ENCODE measurements at regions not wholly inside any gene's neighbourhood (a gene's known extent, or its start where the extent isn't known, plus 50 kb on each side); places are given as distances from the start of the nearest gene placed in this dataset.

GRCh38 chr1:29812408-29813135 is 576.2 kb downstream of the PTPRU start:
- no peaks in the 10 kb centered on the region for H3K9me3 ChIP-seq
- no peaks in the 10 kb centered on the region for H3K36me3 ChIP-seq
- H3K4me3 ChIP-seq, result no peak overlapping the region
- no peak for DNase-seq
- peaks cover 0 to 4% (median 0%) of the 10 kb centered on the region in 7 donors for H3K27me3 ChIP-seq
- intact Hi-C loops (cut with DNase I), result loop anchor here in 1 of 10 donors (10.0 kb wide), 1 partner anchor 892 kb away; no protein-coding TSS in a partner anchor
- no peak for TF ChIP-seq CTCF (IDR thresholded peaks at IDR 0.05)
- peak in 2 of 8 donors; percentile 61 to 65 for ATAC-seq
- peaks cover 0 to 11% (median 2%) of the 10 kb centered on the region in 9 donors for H3K4me1 ChIP-seq
- 43 to 51% methylated on average over 10 of the region's 10 CpGs for WGBS, 2 donors
- no peak overlapping the region for H3K27ac ChIP-seq

GRCh38 chr1:29811727-29812407 is 575.5 kb downstream of the PTPRU start:
- ATAC-seq, result peak in 1 of 8 donors; percentile 30
- peaks cover 0 to 4% (median 0%) of the 10 kb centered on the region in 7 donors for H3K27me3 ChIP-seq
- no peak for DNase-seq

GRCh38 chr1:29811247-29811646 is 574.9 kb downstream of the PTPRU start:
- DNase-seq (no peak), ATAC-seq (peak in 7 of 8 donors; percentile 49 to 79 (median 62))
- Histone ChIP-seq H3K27ac (no peak overlapping the region), H3K9me3 (no peaks in the 10 kb centered on the region), H3K27me3 (peaks cover 0 to 4% (median 0%) of the 10 kb centered on the region in 7 donors), H3K36me3 (no peaks in the 10 kb centered on the region), H3K4me3 (no peak overlapping the region), H3K4me1 (peaks cover 0 to 11% (median 2%) of the 10 kb centered on the region in 9 donors)
- intact Hi-C loops (cut with DNase I), result loop anchor here in 1 of 10 donors (10.0 kb wide), 1 partner anchor 894 kb away; no protein-coding TSS in a partner anchor
- TF ChIP-seq CTCF (IDR thresholded peaks at IDR 0.05), result no peak
- WGBS, 2 donors, result 35 to 49% methylated on average over 7 of the region's 7 CpGs

More at GRCh38 chr1:29811727-29812407, 575.5 kb downstream of the PTPRU start:
- intact Hi-C loops (cut with DNase I), result loop anchor here in 1 of 10 donors (10.0 kb wide), 1 partner anchor 893 kb away; no protein-coding TSS in a partner anchor
- peaks cover 0 to 11% (median 2%) of the 10 kb centered on the region in 9 donors for H3K4me1 ChIP-seq
- H3K9me3 ChIP-seq, result no peaks in the 10 kb centered on the region
- 90 to 92% methylated on average over 10 of the region's 10 CpGs for WGBS, 2 donors
- H3K27ac ChIP-seq, result no peak overlapping the region
- TF ChIP-seq CTCF (IDR thresholded peaks at IDR 0.05), result no peak
- H3K36me3 ChIP-seq, result no peaks in the 10 kb centered on the region
- H3K4me3 ChIP-seq, result no peak overlapping the region

Data from heart right ventricle (tissue), 16 donors.